GM10266 (cell line): ENCODE measurements at regions not wholly inside any gene's neighbourhood (a gene's known extent, or its start where the extent isn't known, plus 50 kb on each side); places are given as distances from the start of the nearest gene placed in this dataset.
A peak's percentile ranks its signal among the peaks of the same experiment; 100 is the strongest.

Source experiments
- DNase-seq: peaks from one replicate; pipeline ENCODE4 v3.0.0; 2012; ENCODE audit errors: extremely low spot score
- CTCF ChIP-seq: IDR thresholded peaks from 2 replicates; pipeline ENCODE4 v1.5.1; 2012; ENCODE audit warnings: mild to moderate bottlenecking, low read depth; ENCODE audit not compliant: control insufficient read depth, insufficient read depth; ENCODE audit errors: missing control alignments

DNA sequence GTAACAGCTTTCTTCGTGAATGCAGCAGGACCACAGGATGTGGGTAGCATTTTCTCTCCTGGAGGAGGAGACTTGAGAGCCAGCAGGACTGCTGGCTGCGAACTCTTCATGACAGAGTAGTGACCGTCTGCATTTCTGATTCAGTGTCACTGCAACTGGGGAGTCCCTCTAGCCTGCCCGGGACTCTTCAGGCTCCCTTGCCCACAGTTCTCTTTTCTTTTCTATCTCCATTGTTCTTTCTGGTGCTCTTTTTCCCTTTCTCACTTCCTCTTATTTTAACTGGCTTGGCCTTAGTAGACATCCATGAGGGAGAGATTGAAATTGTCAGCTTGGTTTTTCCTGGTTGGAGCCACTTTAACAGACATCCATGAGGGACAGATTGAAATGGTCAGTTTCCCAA, 49.9 kb upstream of the P2RY1 start:
- peak; percentile 21 for DNase-seq
- TF ChIP-seq CTCF = no peak
